NCI-H460 (cell line): ENCODE measurements at regions not wholly inside any gene's neighbourhood (a gene's known extent, or its start where the extent isn't known, plus 50 kb on each side); places are given as distances from the start of the nearest gene placed in this dataset.
"Not testable (repeated sequence)": the region's sequence is repeated elsewhere in the genome, so short reads cannot be mapped to it uniquely, and the experiment has no call there.

Experiments used
- DNase-seq: peaks from one replicate; pipeline ENCODE4 v3.0.0-alpha.2; 2016; ENCODE audit warnings: low read depth; ENCODE audit errors: extremely low read depth

DNA sequence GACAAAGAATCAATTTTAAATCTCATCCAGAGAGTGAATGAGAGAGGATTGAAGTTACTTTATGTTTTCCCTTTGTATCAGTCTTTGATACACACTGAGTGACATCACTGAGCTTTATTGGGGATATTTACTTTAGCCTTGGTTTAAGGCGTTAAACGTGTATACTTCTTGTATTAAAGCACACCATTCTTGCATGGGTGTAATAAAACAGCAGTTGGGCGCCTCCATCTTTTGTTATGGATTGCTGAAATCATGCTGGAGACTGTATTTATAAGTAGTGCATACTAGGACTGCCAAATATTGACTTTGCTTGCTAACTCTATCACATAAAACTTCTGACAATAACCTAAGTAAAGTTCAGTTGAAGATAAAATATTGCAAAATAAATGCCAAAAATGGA is 1755.8 kb upstream of the WWC1 start:
- DNase-seq: no peak

DNA sequence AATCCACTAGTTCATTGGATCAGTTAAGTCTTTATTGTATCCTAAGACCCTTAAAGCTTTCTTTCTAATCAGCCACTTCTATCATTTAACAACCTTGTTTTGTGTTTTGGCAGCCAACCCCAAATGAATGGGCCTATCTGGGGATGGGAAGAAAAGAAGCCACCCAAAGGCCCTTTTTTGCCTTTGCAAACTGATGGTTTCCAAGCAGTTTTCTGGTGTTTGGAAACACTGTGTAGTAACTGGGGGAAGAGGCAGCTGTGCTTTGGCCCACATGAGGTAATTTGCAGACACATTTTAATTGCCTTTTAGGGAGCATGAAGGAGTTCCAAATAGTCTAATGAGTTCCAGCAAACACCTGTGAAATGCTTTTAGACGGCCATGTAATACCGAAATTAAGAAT is 1751.3 kb upstream of the WWC1 start:
- DNase-seq: no peak

DNA sequence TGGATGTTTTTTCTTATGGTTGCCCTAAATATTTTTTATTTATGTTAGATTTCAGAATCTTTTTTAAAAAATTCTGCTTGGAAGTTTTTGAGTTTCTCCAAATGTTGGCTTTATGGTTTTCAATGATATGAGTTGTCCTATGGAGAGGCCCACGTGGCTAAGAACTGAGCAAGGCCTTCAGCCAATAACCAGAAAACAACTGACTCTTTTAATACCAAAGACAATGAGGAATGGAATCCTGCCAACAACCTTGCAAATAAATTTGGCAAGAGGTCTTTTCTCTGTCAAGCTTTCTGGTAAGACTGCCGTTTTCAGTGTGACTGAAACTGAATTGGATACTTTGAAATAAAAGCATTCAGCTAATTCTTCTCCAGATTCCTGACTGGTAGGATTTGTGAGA is 1740.1 kb upstream of the WWC1 start:
- no peak for DNase-seq

DNA sequence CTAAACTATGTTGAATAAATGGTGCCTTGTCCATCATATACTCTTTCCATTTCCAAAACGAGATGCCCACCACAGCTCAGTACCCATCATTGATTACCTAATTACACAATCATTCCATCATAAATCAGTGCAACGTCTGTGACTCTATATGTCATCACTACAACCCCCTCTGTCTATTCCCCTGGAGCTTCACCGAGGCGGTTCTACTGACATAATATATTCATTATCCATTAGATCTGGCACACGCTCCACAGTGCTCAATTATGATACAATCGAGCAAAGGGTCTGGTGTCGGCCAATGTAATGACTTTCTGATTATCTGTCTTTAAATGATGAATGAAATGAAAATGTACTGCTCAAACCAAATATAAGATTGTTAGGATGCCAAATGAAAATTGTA is 1737.7 kb upstream of the WWC1 start:
- no peak for DNase-seq

DNA sequence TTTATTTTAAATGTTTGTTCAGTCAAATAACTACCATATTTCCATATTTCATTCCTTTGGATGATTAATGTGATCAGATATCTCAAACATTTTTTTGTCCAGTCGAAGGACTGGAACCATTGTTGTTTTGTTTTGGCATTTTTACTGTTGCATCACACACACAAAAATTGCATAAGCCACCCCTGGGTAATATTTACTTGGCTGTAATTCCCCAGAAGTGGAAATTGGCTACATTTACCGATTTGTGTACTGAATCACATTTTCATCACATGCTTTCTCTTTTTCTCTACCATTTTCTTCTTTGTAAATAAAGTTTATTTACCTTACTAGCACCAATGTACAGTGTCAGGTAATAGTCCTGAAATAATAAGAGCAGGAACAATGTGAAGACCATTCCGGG is 1729.7 kb upstream of the WWC1 start:
- no peak for DNase-seq

DNA sequence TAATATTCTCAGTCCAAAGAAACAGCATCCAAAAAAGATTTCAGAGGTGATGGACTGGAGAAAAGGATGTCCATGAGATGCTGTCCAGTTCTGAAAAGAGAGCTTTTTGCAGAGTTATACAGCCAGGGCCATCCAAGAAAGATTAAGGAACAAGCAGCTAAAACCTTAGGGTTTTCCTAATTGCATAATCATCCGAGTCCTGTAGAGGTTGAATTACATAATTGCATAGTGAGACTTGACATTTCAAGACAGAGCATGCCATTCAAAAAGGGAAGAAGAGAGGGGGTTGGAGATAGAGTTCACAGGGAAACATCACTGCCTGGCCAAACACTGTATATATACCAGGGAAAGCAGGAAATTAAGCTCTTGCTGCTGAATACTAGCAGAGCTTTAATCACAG is 1729.2 kb upstream of the WWC1 start:
- DNase-seq: peak; percentile 4

DNA sequence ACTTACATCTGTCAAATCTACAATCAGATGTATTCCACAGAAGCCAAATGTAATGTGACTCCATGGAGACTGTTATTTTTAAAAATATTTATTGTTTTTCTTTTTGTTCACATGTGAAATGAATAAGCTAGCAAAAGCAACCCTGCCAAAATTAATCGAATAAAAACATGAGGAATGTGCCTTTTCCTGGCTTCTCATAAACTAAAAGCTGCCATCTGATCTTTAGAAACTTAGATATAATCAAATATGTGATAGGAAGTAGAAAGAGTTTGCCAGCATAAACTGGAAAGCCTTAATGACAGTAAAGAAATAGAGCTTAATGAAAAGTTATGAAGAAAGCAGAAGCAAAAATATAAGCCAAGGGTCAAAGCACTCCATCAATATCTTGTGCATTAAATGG is 1724.7 kb upstream of the WWC1 start:
- no peak for DNase-seq

DNA sequence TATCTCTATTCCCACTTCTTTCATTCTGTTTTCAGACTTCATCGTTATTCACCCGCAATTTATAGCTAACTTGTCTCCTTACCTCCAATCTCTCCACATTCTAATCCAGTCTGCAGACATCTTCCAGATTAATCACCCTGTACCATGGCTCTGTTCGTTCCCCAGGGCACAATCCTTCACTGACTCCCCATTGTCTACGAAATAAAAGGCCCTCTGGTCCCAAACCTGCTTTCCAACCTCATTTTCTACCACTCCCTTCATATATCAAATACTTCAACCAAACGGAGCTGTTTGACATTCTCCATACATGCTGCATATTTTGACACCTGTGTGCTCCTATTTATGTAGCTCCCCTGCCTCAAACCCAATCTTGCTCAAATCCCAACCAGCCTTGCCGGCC is 1720.6 kb upstream of the WWC1 start:
- DNase-seq: no peak

DNA sequence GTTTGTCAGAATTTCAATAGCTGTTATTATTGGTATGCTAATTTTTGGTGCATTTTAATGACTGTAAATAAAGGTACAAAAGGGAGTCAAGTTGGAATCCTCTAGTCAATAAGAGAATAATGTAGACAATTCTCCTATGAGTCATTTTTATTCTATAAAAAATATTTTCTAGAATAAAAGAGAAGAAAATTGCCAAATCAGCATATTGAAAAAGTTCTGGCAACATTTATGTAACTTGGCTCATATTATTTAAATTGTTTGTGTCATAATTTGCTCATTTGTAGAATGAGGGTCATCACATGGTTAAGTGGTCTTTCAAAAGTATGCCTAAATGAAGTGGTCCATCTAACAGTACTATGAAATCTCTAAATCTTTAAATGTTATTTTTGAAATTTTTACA is 1719.8 kb upstream of the WWC1 start:
- no peak for DNase-seq

DNA sequence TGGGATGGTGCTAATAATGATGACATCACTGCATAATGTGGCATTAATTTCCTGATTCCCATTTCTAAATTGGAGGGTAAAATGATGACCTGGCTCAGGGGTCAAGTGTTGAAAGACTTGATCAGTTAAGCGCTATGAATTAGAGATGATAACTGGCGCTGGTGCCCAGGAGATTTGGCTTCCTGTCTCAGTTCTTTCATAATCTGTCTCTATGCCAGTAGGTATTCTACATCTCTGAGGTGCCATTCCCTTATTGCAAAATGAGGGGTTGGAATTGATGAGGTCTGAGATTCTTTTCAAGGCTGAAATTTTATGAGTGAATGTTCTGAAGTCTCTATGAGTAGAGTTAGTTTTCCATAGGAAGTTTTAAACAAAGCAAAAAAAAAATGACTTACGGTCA is 1715.1 kb upstream of the WWC1 start:
- no peak for DNase-seq

DNA sequence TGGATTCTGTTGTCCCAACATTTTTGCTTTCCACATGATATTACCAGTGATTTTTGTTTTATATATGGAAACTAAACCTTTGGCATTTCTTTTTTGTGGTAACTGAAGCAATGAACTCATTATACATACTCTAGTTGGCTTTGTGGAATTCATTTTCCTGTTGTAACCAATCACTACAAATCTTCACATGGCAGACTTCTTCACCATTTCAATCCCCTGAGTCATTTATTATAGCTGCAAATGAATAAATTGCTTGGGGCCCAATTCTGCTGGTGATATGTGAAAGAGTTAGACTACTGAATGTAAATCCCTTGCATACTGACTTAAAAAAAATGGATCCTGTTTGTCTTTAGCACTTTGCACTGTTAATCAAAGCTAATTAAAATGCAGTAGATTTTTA is 1709.6 kb upstream of the WWC1 start:
- no peak for DNase-seq

DNA sequence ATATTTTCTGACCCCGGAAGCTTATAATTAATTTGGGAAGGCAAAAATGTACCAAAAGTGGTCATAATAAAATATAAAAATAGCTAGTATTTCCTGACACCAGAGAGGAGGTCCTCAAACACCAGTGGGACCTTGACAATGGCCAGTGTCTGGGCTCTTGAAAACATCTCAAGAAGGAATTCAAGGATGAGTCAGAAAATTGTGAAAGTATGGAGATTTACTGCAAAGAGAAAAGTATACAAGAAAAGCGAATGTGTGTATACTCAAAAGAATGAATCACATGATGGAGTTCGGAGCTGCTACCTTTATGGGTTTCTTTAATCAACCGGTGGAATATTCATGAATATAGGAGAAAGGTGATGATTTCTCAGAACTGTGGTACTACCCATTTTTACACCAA is 1709.0 kb upstream of the WWC1 start:
- DNase-seq: no peak

DNA sequence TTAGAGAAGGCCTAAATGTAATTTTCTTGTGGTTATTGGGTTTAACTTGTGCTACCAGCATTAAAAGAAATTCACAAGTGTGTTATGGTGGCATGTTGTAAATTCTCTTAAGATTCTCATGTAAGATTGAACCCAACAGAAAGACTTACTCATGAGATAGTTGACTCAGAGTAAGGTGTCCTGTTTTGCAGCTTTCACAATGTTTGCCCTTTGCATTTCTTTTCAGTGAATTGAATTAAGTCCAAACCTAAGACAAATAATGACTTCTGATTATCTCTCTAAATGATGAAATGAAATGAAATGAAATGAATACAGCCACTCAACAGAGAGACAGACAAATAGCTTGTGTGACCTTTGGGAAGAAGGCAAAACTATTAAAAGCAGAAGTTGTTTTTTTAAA is 1696.9 kb upstream of the WWC1 start:
- peak; percentile 5 for DNase-seq

DNA sequence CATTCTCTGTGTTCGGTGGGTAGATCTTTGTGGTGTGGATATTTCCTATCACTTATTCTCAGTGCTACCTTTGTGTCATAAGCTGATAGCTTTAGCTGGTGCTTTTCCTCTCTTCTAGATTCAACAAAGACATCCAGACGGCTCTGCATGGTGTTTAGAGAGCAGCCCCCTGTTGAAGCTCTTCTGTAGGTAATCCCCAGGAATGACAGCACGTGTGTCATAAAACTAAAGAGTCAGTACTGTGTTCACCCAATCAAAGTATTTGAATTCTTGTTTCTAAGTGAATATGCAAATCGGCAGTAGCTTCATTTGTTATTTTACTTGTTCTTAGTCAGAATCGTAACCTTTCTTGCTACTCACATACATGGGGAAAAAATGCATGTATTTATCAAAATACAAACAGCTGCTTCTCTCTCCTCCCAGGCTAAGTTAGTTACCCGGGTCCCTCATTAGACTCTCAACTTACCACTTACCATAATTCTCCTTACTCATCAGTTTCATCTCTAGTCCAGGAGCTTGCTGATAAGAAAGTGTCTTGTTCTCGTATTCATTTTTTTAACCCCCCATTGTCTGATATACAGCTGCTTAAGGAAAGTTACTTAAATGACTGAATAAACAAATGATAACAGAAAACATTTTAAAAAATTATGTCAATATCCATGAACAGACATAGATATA is 1696.0 kb upstream of the WWC1 start:
- no peak for DNase-seq

DNA sequence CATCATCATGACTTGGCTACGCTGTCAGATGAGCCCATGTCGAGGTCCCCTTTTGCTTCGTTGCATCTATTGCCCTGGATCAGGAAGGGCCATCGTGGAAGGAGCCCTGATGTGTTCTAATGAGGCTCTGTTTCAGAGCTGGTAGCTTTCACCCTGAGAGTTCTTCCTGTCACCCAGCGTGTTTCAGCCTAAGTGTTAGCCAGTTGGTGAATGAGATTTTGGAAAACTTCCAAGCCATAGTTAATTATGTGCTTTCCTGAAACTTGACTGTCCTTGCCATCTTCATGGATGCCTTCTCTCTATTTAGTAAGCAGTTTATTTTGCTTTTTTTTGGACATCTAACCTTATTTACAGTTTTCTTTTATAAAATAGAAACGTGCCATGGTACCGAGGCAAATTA is 1695.4 kb upstream of the WWC1 start:
- DNase-seq: no peak

DNA sequence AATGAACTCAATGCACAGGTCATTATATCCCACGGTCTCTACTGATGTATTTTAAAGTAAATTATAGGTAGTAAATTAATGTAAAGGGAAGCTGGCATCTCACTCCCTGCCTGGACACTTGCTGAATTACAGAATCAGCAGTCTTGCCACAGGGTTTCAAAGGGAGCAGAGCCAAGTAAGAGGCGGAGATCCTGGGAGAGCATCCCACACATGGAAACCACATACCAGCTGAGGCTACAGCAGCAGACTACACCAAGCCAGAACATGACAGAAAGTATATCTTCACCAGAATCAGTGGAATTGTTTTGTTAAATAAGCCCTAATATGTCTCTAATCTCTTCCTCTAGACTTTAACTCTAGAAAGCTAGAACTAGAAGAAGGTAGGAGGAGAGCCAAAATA is 1689.2 kb upstream of the WWC1 start:
- no peak for DNase-seq

DNA sequence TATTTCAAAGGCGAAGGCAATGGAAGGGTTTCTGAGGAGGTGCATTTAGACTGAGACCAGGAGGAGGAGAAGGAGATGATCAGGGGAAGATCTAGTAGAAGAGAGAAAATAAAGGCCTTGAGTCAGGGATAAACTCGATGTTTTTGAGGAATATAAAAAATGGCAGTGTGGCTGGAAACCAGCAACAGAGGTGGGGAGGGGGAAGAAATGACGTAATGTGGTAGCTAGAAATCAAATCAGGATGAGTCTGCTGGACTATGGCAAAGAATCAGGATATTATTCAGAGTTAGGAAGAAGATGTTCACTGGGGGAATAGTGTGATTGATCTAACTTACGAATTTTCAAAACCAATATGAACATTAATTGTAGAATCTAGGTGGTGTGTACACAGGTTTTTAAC is 1673.9 kb upstream of the WWC1 start:
- no peak for DNase-seq

DNA sequence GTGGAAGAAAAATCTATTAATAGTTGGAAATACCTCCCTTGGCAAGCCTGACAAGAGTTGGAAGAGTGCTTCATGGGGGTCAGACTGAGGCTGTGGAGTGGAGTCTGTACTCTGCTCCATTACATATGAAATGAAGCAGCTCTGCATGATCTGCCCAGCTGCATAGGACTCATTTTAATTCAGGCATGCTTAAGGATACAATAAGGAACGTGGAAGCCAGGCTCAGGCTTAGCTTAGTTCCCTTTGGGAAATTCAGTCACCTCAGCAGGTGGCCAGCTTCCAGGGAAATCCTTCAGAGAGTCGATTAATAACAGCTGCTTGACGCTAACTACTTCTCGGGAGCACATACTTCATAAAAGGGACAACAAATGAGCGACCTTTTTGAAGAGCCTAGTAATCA is 1672.9 kb upstream of the WWC1 start:
- DNase-seq: no peak

DNA sequence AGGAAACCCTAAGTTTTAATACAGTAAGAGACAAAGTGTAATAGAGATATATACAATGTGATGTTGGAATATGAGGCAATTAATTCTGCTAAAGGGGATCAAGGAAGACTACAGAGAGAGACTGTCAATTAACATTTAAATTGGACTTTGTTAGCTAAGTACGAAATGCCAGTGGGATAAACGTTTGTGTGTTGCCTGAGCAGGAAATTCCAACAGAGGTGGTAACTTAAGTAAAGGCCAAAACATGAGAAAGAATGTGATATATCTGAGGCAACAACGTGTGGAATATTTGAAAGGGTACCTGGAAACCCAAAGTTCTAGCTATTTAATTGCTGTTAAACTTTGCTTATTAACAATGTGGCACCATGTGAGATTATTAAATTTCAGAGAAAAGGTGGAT is 1666.9 kb upstream of the WWC1 start:
- DNase-seq: no peak

DNA sequence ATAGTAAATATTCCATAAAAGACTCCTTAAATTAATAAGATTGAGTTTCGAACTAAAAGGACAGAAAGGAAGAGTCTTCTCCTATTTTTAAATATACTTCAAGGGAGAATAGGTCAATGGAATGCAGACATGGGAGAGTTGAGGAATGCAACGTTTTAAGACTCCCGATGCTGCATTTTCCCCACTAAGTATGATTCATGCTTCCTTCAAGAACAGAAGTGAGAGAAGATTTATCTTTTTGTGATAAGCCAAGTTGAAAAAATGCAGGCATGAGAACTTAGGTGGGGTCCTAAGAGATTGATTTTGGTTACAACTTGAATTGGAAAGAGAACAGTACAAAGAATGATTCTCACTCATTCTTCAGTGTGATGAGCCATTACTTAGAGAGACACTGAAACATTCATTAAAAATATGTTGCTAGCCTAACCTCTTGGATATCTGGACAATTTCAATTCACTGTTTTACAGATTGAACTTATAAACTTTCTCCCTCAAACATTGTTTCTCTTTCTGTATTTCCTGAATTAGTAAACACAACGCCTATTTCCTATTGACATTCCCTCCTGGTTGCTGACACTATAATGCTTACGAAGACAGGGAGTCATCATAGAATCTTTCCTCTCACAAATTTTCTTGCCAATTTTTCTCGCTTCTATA is 1666.1 kb upstream of the WWC1 start:
- DNase-seq: no peak

DNA sequence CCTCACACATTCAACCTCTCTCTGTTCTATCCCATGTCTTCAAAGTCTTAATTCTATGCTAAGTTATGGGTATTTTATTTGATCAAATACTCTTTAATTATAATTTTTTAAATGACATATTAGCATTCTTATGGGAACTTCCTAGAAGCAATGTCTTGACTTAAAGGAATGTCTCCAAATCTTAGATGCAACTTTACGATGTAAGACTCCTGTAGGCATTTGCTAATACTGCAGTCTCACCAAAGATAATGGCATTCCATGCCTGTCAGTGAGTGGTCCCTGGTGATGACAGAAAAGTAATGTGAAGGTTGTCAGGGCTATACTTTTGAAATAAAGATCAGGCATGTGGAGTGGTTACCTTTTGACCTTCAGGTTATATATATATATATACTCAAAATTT is 1654.2 kb upstream of the WWC1 start:
- no peak for DNase-seq

DNA sequence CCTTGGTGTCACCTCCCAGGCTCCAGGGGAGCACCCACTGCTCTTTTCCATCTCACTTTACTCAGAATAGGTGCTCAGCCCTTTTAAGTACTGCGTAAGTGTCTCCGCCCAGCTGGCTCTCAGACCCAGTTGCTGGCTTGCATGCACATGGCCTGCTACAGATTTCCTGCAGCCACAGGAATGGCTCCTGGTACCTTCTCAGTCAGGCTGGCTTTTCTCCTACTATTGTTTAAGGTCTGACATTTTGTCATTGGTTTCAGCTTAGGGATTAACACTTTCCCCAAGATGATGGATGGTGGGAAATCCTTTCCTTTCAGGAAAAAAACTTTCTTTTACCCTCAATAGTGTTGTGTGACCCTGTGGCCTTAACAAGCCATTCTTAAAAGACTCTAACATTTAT is 1652.3 kb upstream of the WWC1 start:
- DNase-seq: no peak

DNA sequence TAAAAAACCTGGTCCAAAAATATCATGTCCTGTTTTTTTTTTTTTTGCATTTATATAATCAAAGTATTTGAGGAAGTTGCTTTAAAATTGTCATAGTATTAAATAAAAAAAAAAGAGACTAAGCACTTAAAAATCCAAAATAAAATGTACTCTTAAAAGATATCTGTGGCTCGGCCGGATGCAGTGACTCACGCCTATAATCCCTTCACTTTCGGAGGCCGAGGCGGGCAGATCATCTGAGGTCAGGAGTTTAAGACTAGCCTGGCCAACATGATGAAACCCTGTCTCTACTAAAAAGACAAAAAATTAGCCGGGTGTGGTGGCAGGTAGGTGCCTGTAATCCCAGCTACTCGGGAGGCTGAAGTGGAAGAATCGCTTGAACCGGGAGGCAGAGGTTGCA is 1651.3 kb upstream of the WWC1 start:
- not testable (repeated sequence) for DNase-seq
